ENCODE measurements at regions not wholly inside any gene's neighbourhood (a gene's known extent, or its start where the extent isn't known, plus 50 kb on each side); places are given as distances from the start of the nearest gene placed in this dataset.

- H3K27ac Mint-ChIP-seq, result no peak overlapping the region
- peaks cover 2% of the 10 kb centered on the region; the same call in 1 of the 2 replicates for H3K4me1 Mint-ChIP-seq
- H3K9me3 Mint-ChIP-seq, result peaks cover 5% of the 10 kb centered on the region; the same call in 1 of the 2 replicates
- no peak for TF ChIP-seq FOXP1 (CRISPR knock-in tag; IDR thresholded peaks at IDR 0.05; ENCODE audit: borderline replicate concordance)
- no peak for TF ChIP-seq FOXJ3 (CRISPR knock-in tag; IDR thresholded peaks at IDR 0.05; ENCODE audit: borderline replicate concordance)
- no peak for TF ChIP-seq ZNF396 (CRISPR knock-in tag; IDR thresholded peaks at IDR 0.05; ENCODE audit: borderline replicate concordance)
- no peak for TF ChIP-seq TEAD1 (CRISPR knock-in tag; IDR thresholded peaks at IDR 0.05)
- TF ChIP-seq SOX15 (CRISPR knock-in tag; IDR thresholded peaks at IDR 0.05), result no peak
- TF ChIP-seq NFE2L1 (CRISPR knock-in tag; IDR thresholded peaks at IDR 0.05), result no peak
- TF ChIP-seq IRF2 (CRISPR knock-in tag; IDR thresholded peaks at IDR 0.05; ENCODE audit: borderline replicate concordance, low read depth), result no peak
- no peak for TF ChIP-seq TP53 (CRISPR knock-in tag; IDR thresholded peaks at IDR 0.05)
- TF ChIP-seq ESRRA (CRISPR knock-in tag; IDR thresholded peaks at IDR 0.05; ENCODE audit: borderline replicate concordance), result no peak
- no peak for TF ChIP-seq TEAD4 (CRISPR knock-in tag; IDR thresholded peaks at IDR 0.05)
- DNase-seq (ENCODE audit: low spot score) (no peak), ATAC-seq (no peak)
- H3K36me3 Mint-ChIP-seq, result no peaks in the 10 kb centered on the region
- H3K27me3 Mint-ChIP-seq (ENCODE audit: low read depth), result no peaks in the 10 kb centered on the region
- ChIA-PET CTCF (no interaction called here), POLR2A (no interaction called here)
- H3K4me3 Mint-ChIP-seq, result no peak overlapping the region
Measured at GRCh38 chr5:62767650-62768049, 189.0 kb downstream of the LRRC70 start.

DNA sequence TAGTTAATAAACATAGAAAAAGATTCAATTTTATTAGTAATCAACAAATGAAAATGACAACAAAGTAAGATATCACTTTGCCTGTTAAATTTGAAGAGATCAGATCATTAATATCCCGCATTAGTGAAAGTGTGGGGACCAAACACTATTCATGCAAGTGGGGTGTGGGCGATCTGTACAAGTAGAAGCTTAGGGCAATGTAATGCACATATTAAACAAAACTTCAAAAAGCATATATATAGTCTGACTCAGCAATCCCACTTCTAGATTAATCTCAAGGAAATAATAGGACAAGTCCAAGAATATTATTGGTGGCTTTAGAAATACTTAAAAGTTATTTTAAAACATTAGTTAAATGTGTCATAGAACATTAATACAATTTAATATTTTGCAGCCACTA, 188.5 kb downstream of the LRRC70 start:
- Mint-ChIP-seq H3K36me3 (no peaks in the 10 kb centered on the region), H3K27ac (no peak overlapping the region), H3K27me3 (ENCODE audit: low read depth) (no peaks in the 10 kb centered on the region), H3K9me3 (peaks cover 5% of the 10 kb centered on the region; the same call in 1 of the 2 replicates), H3K4me3 (no peak overlapping the region), H3K4me1 (peaks cover 2% of the 10 kb centered on the region; the same call in 1 of the 2 replicates)
- CTCF ChIA-PET, result no interaction called here
- ATAC-seq (no peak), DNase-seq (ENCODE audit: low spot score) (no peak)
- TF ChIP-seq TCF7 (CRISPR knock-in tag; IDR thresholded peaks at IDR 0.05; ENCODE audit: low read depth) (no peak), CBFB (CRISPR knock-in tag; IDR thresholded peaks at IDR 0.05; ENCODE audit: low read depth) (no peak), NFE2L1 (CRISPR knock-in tag; IDR thresholded peaks at IDR 0.05) (no peak), ZNF671 (CRISPR knock-in tag; IDR thresholded peaks at IDR 0.05) (no peak), ZNF138 (CRISPR knock-in tag; conservative IDR thresholded peaks at IDR 0.05) (no peak), TP53 (CRISPR knock-in tag; IDR thresholded peaks at IDR 0.05) (no peak), ZNF232 (CRISPR knock-in tag; IDR thresholded peaks at IDR 0.05) (no peak), ZNF219 (CRISPR knock-in tag; IDR thresholded peaks at IDR 0.05; ENCODE audit: borderline replicate concordance) (no peak), ZNF425 (CRISPR knock-in tag; conservative IDR thresholded peaks at IDR 0.05) (no peak), USF2 (CRISPR knock-in tag; IDR thresholded peaks at IDR 0.05) (no peak), ZBTB43 (CRISPR knock-in tag; IDR thresholded peaks at IDR 0.05) (no peak)
- TF ChIP-seq, protein P1, sequence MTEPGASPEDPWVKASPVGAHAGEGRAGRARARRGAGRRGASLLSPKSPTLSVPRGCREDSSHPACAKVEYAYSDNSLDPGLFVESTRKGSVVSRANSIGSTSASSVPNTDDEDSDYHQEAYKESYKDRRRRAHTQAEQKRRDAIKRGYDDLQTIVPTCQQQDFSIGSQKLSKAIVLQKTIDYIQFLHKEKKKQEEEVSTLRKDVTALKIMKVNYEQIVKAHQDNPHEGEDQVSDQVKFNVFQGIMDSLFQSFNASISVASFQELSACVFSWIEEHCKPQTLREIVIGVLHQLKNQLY (CRISPR knock-in tag; IDR thresholded peaks at IDR 0.05), result no peak
- TF ChIP-seq, protein P2, sequence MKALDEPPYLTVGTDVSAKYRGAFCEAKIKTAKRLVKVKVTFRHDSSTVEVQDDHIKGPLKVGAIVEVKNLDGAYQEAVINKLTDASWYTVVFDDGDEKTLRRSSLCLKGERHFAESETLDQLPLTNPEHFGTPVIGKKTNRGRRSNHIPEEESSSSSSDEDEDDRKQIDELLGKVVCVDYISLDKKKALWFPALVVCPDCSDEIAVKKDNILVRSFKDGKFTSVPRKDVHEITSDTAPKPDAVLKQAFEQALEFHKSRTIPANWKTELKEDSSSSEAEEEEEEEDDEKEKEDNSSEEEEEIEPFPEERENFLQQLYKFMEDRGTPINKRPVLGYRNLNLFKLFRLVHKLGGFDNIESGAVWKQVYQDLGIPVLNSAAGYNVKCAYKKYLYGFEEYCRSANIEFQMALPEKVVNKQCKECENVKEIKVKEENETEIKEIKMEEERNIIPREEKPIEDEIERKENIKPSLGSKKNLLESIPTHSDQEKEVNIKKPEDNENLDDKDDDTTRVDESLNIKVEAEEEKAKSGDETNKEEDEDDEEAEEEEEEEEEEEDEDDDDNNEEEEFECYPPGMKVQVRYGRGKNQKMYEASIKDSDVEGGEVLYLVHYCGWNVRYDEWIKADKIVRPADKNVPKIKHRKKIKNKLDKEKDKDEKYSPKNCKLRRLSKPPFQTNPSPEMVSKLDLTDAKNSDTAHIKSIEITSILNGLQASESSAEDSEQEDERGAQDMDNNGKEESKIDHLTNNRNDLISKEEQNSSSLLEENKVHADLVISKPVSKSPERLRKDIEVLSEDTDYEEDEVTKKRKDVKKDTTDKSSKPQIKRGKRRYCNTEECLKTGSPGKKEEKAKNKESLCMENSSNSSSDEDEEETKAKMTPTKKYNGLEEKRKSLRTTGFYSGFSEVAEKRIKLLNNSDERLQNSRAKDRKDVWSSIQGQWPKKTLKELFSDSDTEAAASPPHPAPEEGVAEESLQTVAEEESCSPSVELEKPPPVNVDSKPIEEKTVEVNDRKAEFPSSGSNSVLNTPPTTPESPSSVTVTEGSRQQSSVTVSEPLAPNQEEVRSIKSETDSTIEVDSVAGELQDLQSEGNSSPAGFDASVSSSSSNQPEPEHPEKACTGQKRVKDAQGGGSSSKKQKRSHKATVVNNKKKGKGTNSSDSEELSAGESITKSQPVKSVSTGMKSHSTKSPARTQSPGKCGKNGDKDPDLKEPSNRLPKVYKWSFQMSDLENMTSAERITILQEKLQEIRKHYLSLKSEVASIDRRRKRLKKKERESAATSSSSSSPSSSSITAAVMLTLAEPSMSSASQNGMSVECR (CRISPR knock-in tag; IDR thresholded peaks at IDR 0.05; ENCODE audit: borderline replicate concordance), result no peak
- POLR2A ChIA-PET, result no interaction called here
